ENCODE measurements at regions not wholly inside any gene's neighbourhood (a gene's known extent, or its start where the extent isn't known, plus 50 kb on each side); places are given as distances from the start of the nearest gene placed in this dataset.

- TF ChIP-seq YY1 (IDR thresholded peaks at IDR 0.05; ENCODE audit: low read depth): no peak
- TF ChIP-seq MAX (IDR thresholded peaks at IDR 0.05): no peak
- no peak for TF ChIP-seq TEAD4 (IDR thresholded peaks at IDR 0.05)
- no peak for TF ChIP-seq EGR1 (IDR thresholded peaks at IDR 0.05)
- no peak for TF ChIP-seq CEBPB (IDR thresholded peaks at IDR 0.05)
- TF ChIP-seq FOXM1 (IDR thresholded peaks at IDR 0.05; ENCODE audit: borderline replicate concordance, low read depth): no peak
- no peak for TF ChIP-seq TCF12 (IDR thresholded peaks at IDR 0.05; ENCODE audit: low read depth)
- no peak for TF ChIP-seq NFIC (IDR thresholded peaks at IDR 0.05)
These were observed 291.1 kb upstream of the ADGRL2 start for GRCh38 chr1:81509594-81509993.

GRCh38 chr1:81506699-81507098 is 294.0 kb upstream of the ADGRL2 start:
- TF ChIP-seq TAF1 (IDR thresholded peaks at IDR 0.05; ENCODE audit: low read depth) (no peak), CREB1 (IDR thresholded peaks at IDR 0.05; ENCODE audit: low read depth) (no peak), TEAD4 (IDR thresholded peaks at IDR 0.05) (no peak), TCF12 (IDR thresholded peaks at IDR 0.05; ENCODE audit: low read depth) (no peak), FOXM1 (IDR thresholded peaks at IDR 0.05; ENCODE audit: borderline replicate concordance, low read depth) (no peak), EGR1 (IDR thresholded peaks at IDR 0.05) (no peak), EP300 (IDR thresholded peaks at IDR 0.05; ENCODE audit: borderline replicate concordance) (no peak), REST (IDR thresholded peaks at IDR 0.05; ENCODE audit: low read depth) (no peak), CEBPB (IDR thresholded peaks at IDR 0.05) (no peak), RAD21 (IDR thresholded peaks at IDR 0.05; ENCODE audit: low read depth) (no peak), NFIC (IDR thresholded peaks at IDR 0.05) (no peak), MAX (IDR thresholded peaks at IDR 0.05) (no peak), YY1 (IDR thresholded peaks at IDR 0.05; ENCODE audit: low read depth) (no peak), USF1 (IDR thresholded peaks at IDR 0.05) (no peak), ZBTB7A (IDR thresholded peaks at IDR 0.05; ENCODE audit: low read depth) (no peak)

- TF ChIP-seq TCF12 (IDR thresholded peaks at IDR 0.05; ENCODE audit: low read depth): no peak
- TF ChIP-seq USF1 (IDR thresholded peaks at IDR 0.05): no peak
- TF ChIP-seq EP300 (IDR thresholded peaks at IDR 0.05; ENCODE audit: borderline replicate concordance): no peak
- TF ChIP-seq YY1 (IDR thresholded peaks at IDR 0.05; ENCODE audit: low read depth): no peak
- TF ChIP-seq RAD21 (IDR thresholded peaks at IDR 0.05; ENCODE audit: low read depth): no peak
- no peak for TF ChIP-seq TAF1 (IDR thresholded peaks at IDR 0.05; ENCODE audit: low read depth)
- TF ChIP-seq REST (IDR thresholded peaks at IDR 0.05; ENCODE audit: low read depth): no peak
These were observed 294.9 kb upstream of the ADGRL2 start for GRCh38 chr1:81505831-81506230.

- TF ChIP-seq YY1 (IDR thresholded peaks at IDR 0.05; ENCODE audit: low read depth) (no peak), TEAD4 (IDR thresholded peaks at IDR 0.05) (no peak), CEBPB (IDR thresholded peaks at IDR 0.05) (no peak), RAD21 (IDR thresholded peaks at IDR 0.05; ENCODE audit: low read depth) (no peak), MAX (IDR thresholded peaks at IDR 0.05) (no peak), NFIC (IDR thresholded peaks at IDR 0.05) (no peak), TCF12 (IDR thresholded peaks at IDR 0.05; ENCODE audit: low read depth) (no peak), TAF1 (IDR thresholded peaks at IDR 0.05; ENCODE audit: low read depth) (no peak), CREB1 (IDR thresholded peaks at IDR 0.05; ENCODE audit: low read depth) (no peak), FOXM1 (IDR thresholded peaks at IDR 0.05; ENCODE audit: borderline replicate concordance, low read depth) (no peak), REST (IDR thresholded peaks at IDR 0.05; ENCODE audit: low read depth) (no peak), EP300 (IDR thresholded peaks at IDR 0.05; ENCODE audit: borderline replicate concordance) (no peak), USF1 (IDR thresholded peaks at IDR 0.05) (no peak)
These were observed 301.2 kb upstream of the ADGRL2 start for GRCh38 chr1:81499487-81499886.
